Fibroblast of mammary gland (primary cell): ENCODE measurements at regions not wholly inside any gene's neighbourhood (a gene's known extent, or its start where the extent isn't known, plus 50 kb on each side); places are given as distances from the start of the nearest gene placed in this dataset.
"Not testable (repeated sequence)": the region's sequence is repeated elsewhere in the genome, so short reads cannot be mapped to it uniquely, and the experiment has no call there.

Experiments used
- DNase-seq: peaks from one replicate; pipeline ENCODE4 v3.0.0-alpha.2; 2010; ENCODE audit warnings: low read depth
- H3K4me3 ChIP-seq: 2 replicates; pipeline ENCODE4 v1.5.1; 2011; ENCODE audit warnings: low read depth, mild to moderate bottlenecking, low read length, moderate library complexity; ENCODE audit not compliant: control insufficient read depth
- TF ChIP-seq, protein P1 (sequence below): conservative IDR thresholded peaks from 2 replicates; pipeline ENCODE4 v1.5.1; 2011; ENCODE audit warnings: low read depth, low read length, inconsistent platforms; ENCODE audit not compliant: control insufficient read depth, insufficient read depth

- no peak for DNase-seq
- TF ChIP-seq, protein P1, sequence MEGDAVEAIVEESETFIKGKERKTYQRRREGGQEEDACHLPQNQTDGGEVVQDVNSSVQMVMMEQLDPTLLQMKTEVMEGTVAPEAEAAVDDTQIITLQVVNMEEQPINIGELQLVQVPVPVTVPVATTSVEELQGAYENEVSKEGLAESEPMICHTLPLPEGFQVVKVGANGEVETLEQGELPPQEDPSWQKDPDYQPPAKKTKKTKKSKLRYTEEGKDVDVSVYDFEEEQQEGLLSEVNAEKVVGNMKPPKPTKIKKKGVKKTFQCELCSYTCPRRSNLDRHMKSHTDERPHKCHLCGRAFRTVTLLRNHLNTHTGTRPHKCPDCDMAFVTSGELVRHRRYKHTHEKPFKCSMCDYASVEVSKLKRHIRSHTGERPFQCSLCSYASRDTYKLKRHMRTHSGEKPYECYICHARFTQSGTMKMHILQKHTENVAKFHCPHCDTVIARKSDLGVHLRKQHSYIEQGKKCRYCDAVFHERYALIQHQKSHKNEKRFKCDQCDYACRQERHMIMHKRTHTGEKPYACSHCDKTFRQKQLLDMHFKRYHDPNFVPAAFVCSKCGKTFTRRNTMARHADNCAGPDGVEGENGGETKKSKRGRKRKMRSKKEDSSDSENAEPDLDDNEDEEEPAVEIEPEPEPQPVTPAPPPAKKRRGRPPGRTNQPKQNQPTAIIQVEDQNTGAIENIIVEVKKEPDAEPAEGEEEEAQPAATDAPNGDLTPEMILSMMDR: no peak
- H3K4me3 ChIP-seq: no peak overlapping the region
Measured at GRCh38 chr16:25367773-25368524, 110.3 kb upstream of the ZKSCAN2 start.

- no peak overlapping the region for H3K4me3 ChIP-seq
- no peak for DNase-seq
- TF ChIP-seq, protein P1: no peak
Measured at GRCh38 chr16:25366078-25366477, 108.4 kb upstream of the ZKSCAN2 start.

- H3K4me3 ChIP-seq, DNase-seq: not testable (repeated sequence)
Measured at GRCh38 chr16:25359516-25359915, 101.9 kb upstream of the ZKSCAN2 start.

DNA sequence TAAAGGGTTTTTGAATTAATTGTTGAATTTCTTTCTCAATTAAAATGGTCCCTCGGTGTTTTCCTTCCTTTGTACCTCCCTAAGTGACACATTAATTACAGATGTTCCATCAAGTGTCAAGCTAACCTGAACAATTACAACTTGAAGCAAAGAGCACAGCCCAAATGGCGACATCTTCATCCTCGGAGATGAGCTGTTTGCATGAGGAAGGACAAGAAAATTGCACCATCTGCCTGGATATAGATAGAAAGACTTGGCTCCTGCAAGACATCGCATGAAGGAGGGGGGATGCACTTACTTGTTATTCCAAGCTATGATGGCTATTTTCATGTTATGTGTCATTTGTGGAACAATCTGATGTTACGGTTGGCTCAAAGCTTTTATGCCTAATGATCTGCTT, 86.4 kb upstream of the ZKSCAN2 start:
- H3K4me3 ChIP-seq: no peak overlapping the region
- TF ChIP-seq, protein P1: no peak
- DNase-seq: no peak

DNA sequence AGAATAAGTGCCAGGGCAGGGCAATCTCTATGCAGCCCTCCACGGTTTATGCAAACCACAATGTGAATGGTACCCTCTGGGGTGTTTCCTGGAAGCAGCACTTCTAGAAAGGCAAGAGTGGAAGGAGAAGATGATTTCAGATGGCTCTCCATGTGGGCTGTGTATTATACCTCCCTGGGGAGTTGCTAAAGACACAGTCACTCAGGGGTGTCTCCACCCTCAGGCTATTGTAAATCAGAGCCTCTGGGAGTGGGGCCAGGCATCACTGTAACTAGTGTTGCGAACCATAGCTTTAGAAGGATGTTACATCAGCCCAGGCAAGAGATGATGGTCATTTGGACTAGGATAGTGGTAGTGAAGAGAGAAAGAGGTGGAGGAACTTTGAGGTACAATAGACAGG, 83.3 kb upstream of the ZKSCAN2 start:
- TF ChIP-seq, protein P1: no peak
- no peak overlapping the region for H3K4me3 ChIP-seq
- DNase-seq: no peak

GRCh38 chr16:25317732-25318316, 60.2 kb upstream of the ZKSCAN2 start:
- H3K4me3 ChIP-seq: no peak overlapping the region
- TF ChIP-seq, protein P1: no peak
- DNase-seq: no peak

GRCh38 chr16:25311950-25312349, 54.3 kb upstream of the ZKSCAN2 start:
- no peak overlapping the region for H3K4me3 ChIP-seq
- TF ChIP-seq, protein P1: no peak
- DNase-seq: no peak
